Endothelial cell of umbilical vein (primary cell): ENCODE measurements at regions not wholly inside any gene's neighbourhood (a gene's known extent, or its start where the extent isn't known, plus 50 kb on each side); places are given as distances from the start of the nearest gene placed in this dataset.

ENCODE experiments used
- EZH2 ChIP-seq: IDR thresholded peaks from 2 replicates; pipeline ENCODE4 v1.6.1; 2012; ENCODE audit warnings: borderline replicate concordance, low read depth, mild to moderate bottlenecking, moderate library complexity, low read length, inconsistent platforms; ENCODE audit not compliant: severe bottlenecking
- GATA2 ChIP-seq: IDR thresholded peaks from 2 replicates; pipeline ENCODE4 v1.7.0; 2011; ENCODE audit warnings: low read depth, mild to moderate bottlenecking, moderate library complexity, mixed read lengths, low read length; ENCODE audit not compliant: insufficient read length, insufficient read depth
- POLR2A ChIP-seq: IDR thresholded peaks from 2 replicates; pipeline ENCODE4 v1.6.1; 2012; ENCODE audit warnings: low read depth, mild to moderate bottlenecking, control low read depth, low read length
- TF ChIP-seq, protein P1 (sequence below), 2 donors: IDR thresholded peaks; 1 replicate in 1 of 2; 2 replicates in 1 of 2; pipeline ENCODE4 v1.5.1; 2011; ENCODE audit warnings: low read length in 2 of 2, mild to moderate bottlenecking in 2 of 2, moderate library complexity in 2 of 2, control low read depth in 1 of 2, inconsistent platforms in 1 of 2, low read depth in 1 of 2; ENCODE audit not compliant: insufficient read depth in 1 of 2; ENCODE audit errors: extremely low read depth in 1 of 2

DNA sequence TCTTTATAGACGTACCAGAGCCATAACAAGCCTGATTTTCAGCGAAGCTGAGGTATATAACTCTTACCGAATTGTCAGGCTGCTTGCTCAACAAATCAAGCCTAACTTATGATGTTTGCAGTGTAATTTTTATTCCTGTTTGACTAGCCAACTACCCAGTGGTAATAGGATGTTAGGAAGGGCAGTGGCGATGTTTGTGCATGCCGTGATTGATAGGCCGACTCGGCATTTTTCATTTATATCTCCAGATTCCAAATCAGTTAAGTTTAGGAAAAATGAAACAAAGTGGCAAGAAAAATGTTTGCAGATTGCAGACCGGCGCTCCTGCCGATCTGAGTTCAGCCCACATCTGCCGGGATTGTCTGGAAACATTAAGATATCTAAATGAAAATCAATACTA is 401.6 kb upstream of the ZNF507 start:
- TF ChIP-seq GATA2 (no peak), EZH2 (no peak), POLR2A (no peak)
- TF ChIP-seq, protein P1, sequence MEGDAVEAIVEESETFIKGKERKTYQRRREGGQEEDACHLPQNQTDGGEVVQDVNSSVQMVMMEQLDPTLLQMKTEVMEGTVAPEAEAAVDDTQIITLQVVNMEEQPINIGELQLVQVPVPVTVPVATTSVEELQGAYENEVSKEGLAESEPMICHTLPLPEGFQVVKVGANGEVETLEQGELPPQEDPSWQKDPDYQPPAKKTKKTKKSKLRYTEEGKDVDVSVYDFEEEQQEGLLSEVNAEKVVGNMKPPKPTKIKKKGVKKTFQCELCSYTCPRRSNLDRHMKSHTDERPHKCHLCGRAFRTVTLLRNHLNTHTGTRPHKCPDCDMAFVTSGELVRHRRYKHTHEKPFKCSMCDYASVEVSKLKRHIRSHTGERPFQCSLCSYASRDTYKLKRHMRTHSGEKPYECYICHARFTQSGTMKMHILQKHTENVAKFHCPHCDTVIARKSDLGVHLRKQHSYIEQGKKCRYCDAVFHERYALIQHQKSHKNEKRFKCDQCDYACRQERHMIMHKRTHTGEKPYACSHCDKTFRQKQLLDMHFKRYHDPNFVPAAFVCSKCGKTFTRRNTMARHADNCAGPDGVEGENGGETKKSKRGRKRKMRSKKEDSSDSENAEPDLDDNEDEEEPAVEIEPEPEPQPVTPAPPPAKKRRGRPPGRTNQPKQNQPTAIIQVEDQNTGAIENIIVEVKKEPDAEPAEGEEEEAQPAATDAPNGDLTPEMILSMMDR (IDR thresholded peaks at IDR 0.05; ENCODE audit: extremely low read depth in 1 of 2, insufficient read depth in 1 of 2, low read depth in 1 of 2, low read length in 2 of 2): no peak
